ENCODE measurements at regions not wholly inside any gene's neighbourhood (a gene's known extent, or its start where the extent isn't known, plus 50 kb on each side); places are given as distances from the start of the nearest gene placed in this dataset.

- peak; percentile 21 for DNase-seq
Measured at GRCh38 chr2:152861349-152861942, 143.0 kb downstream of the ARL6IP6 start.

- DNase-seq = no peak
Measured at GRCh38 chr2:152858594-152859265, 140.3 kb downstream of the ARL6IP6 start.

GRCh38 chr2:152846697-152847470, 128.5 kb downstream of the ARL6IP6 start:
- peak; percentile 92 for DNase-seq

- no peak for DNase-seq
Measured at GRCh38 chr2:152835674-152836073, 117.3 kb downstream of the ARL6IP6 start.

GRCh38 chr2:152827944-152828343, 109.5 kb downstream of the ARL6IP6 start:
- no peak for DNase-seq

GRCh38 chr2:152826581-152827279, 108.3 kb downstream of the ARL6IP6 start:
- peak; percentile 45 for DNase-seq

GRCh38 chr2:152825834-152826233, 107.4 kb downstream of the ARL6IP6 start:
- DNase-seq = peak; percentile 89

GRCh38 chr2:152823905-152824304, 105.5 kb downstream of the ARL6IP6 start:
- DNase-seq = no peak

GRCh38 chr2:152822676-152823075, 104.3 kb downstream of the ARL6IP6 start:
- no peak for DNase-seq

GRCh38 chr2:152820048-152820447, 101.6 kb downstream of the ARL6IP6 start:
- no peak for DNase-seq

- no peak for DNase-seq
Measured at GRCh38 chr2:152815634-152816257, 97.3 kb downstream of the ARL6IP6 start.

- no peak for DNase-seq
Measured at GRCh38 chr2:152814475-152815030, 96.1 kb downstream of the ARL6IP6 start.

GRCh38 chr2:152813351-152813750, 94.9 kb downstream of the ARL6IP6 start:
- no peak for DNase-seq

All from fibroblast of skin of right biceps (primary cell).